IPS-18a (cell line): ENCODE measurements at regions not wholly inside any gene's neighbourhood (a gene's known extent, or its start where the extent isn't known, plus 50 kb on each side); places are given as distances from the start of the nearest gene placed in this dataset.

Experiments used
- H3K27ac ChIP-seq: one replicate; pipeline ENCODE4 v1.5.1; 2013; ENCODE audit warnings: low read length
- H3K27me3 ChIP-seq: one replicate; pipeline ENCODE4 v1.6.1; 2013; ENCODE audit warnings: mild to moderate bottlenecking, low read length; ENCODE audit not compliant: control insufficient read depth, insufficient read depth
- H3K36me3 ChIP-seq: one replicate; pipeline ENCODE4 v1.6.1; 2013; ENCODE audit warnings: low read depth, low read length; ENCODE audit not compliant: control insufficient read depth
- H3K4me1 ChIP-seq: one replicate; pipeline ENCODE4 v1.6.1; 2013; ENCODE audit warnings: low read depth, low read length; ENCODE audit not compliant: control insufficient read depth
- H3K4me3 ChIP-seq: one replicate; pipeline ENCODE4 v1.5.1; 2013; ENCODE audit warnings: low read length
- H3K9ac ChIP-seq: one replicate; pipeline ENCODE4 v1.6.1; 2013; ENCODE audit warnings: mild to moderate bottlenecking, low read length, moderate library complexity
- H3K9me3 ChIP-seq: one replicate; pipeline ENCODE4 v1.6.1; 2013; ENCODE audit warnings: low read depth, low read length; ENCODE audit not compliant: control insufficient read depth

DNA sequence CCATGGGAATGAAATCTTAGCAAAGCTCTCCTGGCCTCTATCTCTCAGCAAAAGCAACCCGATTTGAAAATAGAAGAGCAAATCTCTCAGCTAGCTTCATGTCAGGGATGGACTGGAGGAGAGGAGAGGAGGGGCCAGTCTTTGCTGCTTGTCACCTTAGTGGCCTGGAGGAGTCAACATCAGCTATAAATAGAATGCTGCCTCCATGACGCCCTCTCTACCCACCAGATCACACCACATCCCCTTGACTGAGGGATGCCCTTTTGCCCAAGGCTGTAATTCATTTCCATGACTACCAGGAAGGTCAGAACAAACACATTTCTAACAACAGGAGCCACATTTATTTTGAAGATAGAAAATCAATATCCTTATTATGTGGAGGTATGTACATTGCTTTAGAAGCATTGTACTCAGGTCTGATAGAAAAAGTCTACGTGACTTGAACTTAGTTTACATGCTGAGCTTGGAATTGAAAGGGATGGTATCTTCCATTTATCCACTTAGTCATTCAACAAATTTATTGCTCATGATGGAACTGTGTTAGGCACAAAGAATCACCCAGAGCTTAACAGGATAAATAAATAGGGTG is 92.4 kb upstream of the LIFR start:
- Histone ChIP-seq H3K4me1 (no peaks in the 10 kb centered on the region), H3K27me3 (no peaks in the 10 kb centered on the region), H3K9me3 (no peaks in the 10 kb centered on the region), H3K27ac (no peak overlapping the region), H3K4me3 (no peak overlapping the region), H3K36me3 (no peaks in the 10 kb centered on the region), H3K9ac (no peak overlapping the region)

DNA sequence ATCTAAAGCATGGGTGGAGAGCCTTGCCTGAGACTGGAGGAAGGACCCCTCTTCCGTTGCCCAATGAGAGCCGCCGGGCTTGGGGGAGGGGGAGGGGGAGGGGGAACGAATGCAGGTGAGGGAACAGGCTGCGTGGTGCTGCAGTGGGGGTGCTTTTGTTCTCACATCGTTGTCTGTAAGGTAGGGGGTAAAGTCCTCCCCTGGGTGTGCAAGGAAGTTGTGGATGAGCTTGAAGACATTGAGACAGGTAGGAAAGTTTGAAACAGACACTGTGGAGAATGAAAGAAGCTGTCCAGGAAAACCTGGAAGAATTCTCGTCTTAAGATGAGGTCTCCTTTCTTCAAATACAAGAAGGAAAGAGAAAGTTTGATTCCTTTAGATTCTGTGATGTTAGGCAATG is 94.1 kb upstream of the LIFR start:
- Histone ChIP-seq H3K27ac (no peak overlapping the region), H3K27me3 (no peaks in the 10 kb centered on the region)

DNA sequence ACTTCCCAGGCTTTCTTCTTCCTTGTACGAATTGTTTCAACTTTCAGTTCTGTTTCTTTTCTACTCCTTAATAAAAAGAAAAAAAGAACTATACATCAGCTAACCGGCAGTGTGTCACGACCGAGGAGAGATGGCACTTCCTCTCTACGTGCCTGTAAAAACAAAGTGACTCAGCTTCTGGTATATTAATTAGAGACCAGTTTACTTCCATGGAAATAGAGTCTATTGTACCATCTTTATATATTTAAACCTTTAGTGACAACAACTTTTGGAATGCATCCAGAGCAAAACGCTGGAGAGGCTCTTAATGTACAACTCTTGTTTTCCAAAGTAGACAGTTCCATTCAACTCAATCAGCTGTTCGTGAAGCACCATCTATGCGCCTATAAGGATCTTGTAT is 94.5 kb upstream of the LIFR start:
- H3K4me1 ChIP-seq = no peaks in the 10 kb centered on the region
- no peak overlapping the region for H3K9ac ChIP-seq
- H3K4me3 ChIP-seq = no peak overlapping the region
- no peak overlapping the region for H3K27ac ChIP-seq
- H3K27me3 ChIP-seq = no peaks in the 10 kb centered on the region
- no peaks in the 10 kb centered on the region for H3K9me3 ChIP-seq
- no peaks in the 10 kb centered on the region for H3K36me3 ChIP-seq

More for the DNA sequence above, 94.1 kb upstream of the LIFR start:
- Histone ChIP-seq H3K4me1 (no peaks in the 10 kb centered on the region), H3K9ac (no peak overlapping the region), H3K9me3 (no peaks in the 10 kb centered on the region), H3K4me3 (no peak overlapping the region), H3K36me3 (no peaks in the 10 kb centered on the region)

GRCh38 chr5:38651806-38652205 is 95.4 kb upstream of the LIFR start:
- Histone ChIP-seq H3K27ac (no peak overlapping the region), H3K4me3 (no peak overlapping the region), H3K9me3 (no peaks in the 10 kb centered on the region), H3K4me1 (no peaks in the 10 kb centered on the region), H3K27me3 (no peaks in the 10 kb centered on the region), H3K36me3 (no peaks in the 10 kb centered on the region), H3K9ac (no peak overlapping the region)

GRCh38 chr5:38653389-38653788 is 96.9 kb upstream of the LIFR start:
- no peak overlapping the region for H3K27ac ChIP-seq
- H3K27me3 ChIP-seq = no peaks in the 10 kb centered on the region
- H3K36me3 ChIP-seq = no peaks in the 10 kb centered on the region
- no peak overlapping the region for H3K4me3 ChIP-seq
- no peaks in the 10 kb centered on the region for H3K9me3 ChIP-seq
- no peak overlapping the region for H3K9ac ChIP-seq
- no peaks in the 10 kb centered on the region for H3K4me1 ChIP-seq

GRCh38 chr5:38655691-38656090 is 99.2 kb upstream of the LIFR start:
- Histone ChIP-seq H3K27me3 (no peaks in the 10 kb centered on the region), H3K9me3 (no peaks in the 10 kb centered on the region), H3K36me3 (no peaks in the 10 kb centered on the region), H3K27ac (no peak overlapping the region), H3K4me3 (no peak overlapping the region), H3K4me1 (peaks cover 3% of the 10 kb centered on the region), H3K9ac (no peak overlapping the region)

- no peak overlapping the region for H3K27ac ChIP-seq
- no peak overlapping the region for H3K9ac ChIP-seq
- H3K9me3 ChIP-seq = no peaks in the 10 kb centered on the region
- H3K36me3 ChIP-seq = no peaks in the 10 kb centered on the region
- peaks cover 3% of the 10 kb centered on the region for H3K4me1 ChIP-seq
- no peak overlapping the region for H3K4me3 ChIP-seq
- H3K27me3 ChIP-seq = no peaks in the 10 kb centered on the region
These were observed 100.1 kb upstream of the LIFR start for GRCh38 chr5:38656568-38656967.

DNA sequence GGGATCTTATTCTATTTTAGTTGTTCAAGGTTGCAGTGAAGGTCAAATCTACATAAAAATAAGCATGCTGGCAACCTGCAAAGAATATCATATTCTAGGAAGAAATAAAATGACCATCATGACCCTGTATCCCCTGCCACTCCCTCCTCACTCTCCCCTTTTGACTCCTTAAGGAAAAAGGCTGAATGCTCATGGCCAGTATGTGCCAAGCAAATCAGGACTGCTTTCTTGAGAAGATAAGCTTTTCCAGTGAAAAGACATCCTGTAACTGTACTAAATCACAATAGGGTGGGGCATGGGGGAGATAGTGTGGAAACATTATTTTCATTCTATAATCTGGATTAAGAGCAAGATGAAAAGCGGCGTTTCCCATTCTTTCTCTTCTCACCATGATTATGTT is 100.6 kb upstream of the LIFR start:
- Histone ChIP-seq H3K36me3 (no peaks in the 10 kb centered on the region), H3K9me3 (no peaks in the 10 kb centered on the region), H3K9ac (no peak overlapping the region), H3K4me3 (no peak overlapping the region), H3K4me1 (peaks cover 3% of the 10 kb centered on the region), H3K27ac (no peak overlapping the region), H3K27me3 (no peaks in the 10 kb centered on the region)

- Histone ChIP-seq H3K4me3 (no peak overlapping the region), H3K27me3 (no peaks in the 10 kb centered on the region), H3K4me1 (peaks cover 3% of the 10 kb centered on the region), H3K36me3 (no peaks in the 10 kb centered on the region), H3K9ac (no peak overlapping the region), H3K9me3 (no peaks in the 10 kb centered on the region), H3K27ac (peak overlapping the region; percentile 69)
These were observed 103.8 kb upstream of the LIFR start for GRCh38 chr5:38660194-38660668.

- Histone ChIP-seq H3K27me3 (no peaks in the 10 kb centered on the region), H3K4me1 (peaks cover 3% of the 10 kb centered on the region)
These were observed 105.6 kb upstream of the LIFR start for GRCh38 chr5:38662090-38662489.

DNA sequence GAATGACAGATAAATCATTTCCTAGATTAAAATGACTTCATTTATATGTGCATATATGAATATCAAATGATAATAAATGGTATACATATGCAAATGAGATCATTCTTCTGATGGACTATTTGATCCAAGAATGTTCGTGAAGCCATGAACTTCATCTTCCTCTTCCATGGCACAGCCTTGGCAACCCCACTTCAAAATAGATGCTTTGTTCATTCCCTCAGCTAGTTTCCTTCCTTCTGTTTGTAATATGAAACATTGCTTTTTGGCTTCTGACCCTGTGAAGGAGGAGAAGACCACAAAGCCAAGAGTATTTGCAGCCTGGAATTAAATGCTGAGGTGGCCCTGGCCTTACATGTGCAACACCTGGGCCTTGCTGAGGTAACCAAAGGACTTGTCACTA is 106.8 kb upstream of the LIFR start:
- no peaks in the 10 kb centered on the region for H3K9me3 ChIP-seq
- H3K27me3 ChIP-seq = no peaks in the 10 kb centered on the region
- H3K4me1 ChIP-seq = peaks cover 3% of the 10 kb centered on the region
- no peak overlapping the region for H3K9ac ChIP-seq
- no peak overlapping the region for H3K27ac ChIP-seq
- no peaks in the 10 kb centered on the region for H3K36me3 ChIP-seq
- no peak overlapping the region for H3K4me3 ChIP-seq

More at GRCh38 chr5:38662090-38662489, 105.6 kb upstream of the LIFR start:
- Histone ChIP-seq H3K9ac (no peak overlapping the region), H3K27ac (no peak overlapping the region), H3K36me3 (no peaks in the 10 kb centered on the region), H3K9me3 (no peaks in the 10 kb centered on the region), H3K4me3 (no peak overlapping the region)

GRCh38 chr5:38666668-38667498 is 110.4 kb upstream of the LIFR start:
- Histone ChIP-seq H3K27me3 (no peaks in the 10 kb centered on the region), H3K36me3 (no peaks in the 10 kb centered on the region), H3K4me1 (no peaks in the 10 kb centered on the region), H3K27ac (no peak overlapping the region), H3K4me3 (no peak overlapping the region), H3K9me3 (no peaks in the 10 kb centered on the region), H3K9ac (no peak overlapping the region)
